Bronchial epithelial cell (primary cell): ENCODE measurements at regions not wholly inside any gene's neighbourhood (a gene's known extent, or its start where the extent isn't known, plus 50 kb on each side); places are given as distances from the start of the nearest gene placed in this dataset.

Experiments used
- DNase-seq: peaks from one replicate; pipeline ENCODE4 v3.0.0-alpha.2; 2010; ENCODE audit warnings: low read depth
- FAIRE-seq: peaks from 2 replicates; lab custom pipeline; 2011; peaks lifted over from hg19 to GRCh38; lab: Jason Lieb, UNC
- H3K27me3 ChIP-seq: 2 replicates; pipeline ENCODE4 v1.5.1; 2011; ENCODE audit warnings: low read length; ENCODE audit not compliant: control insufficient read depth, insufficient read depth
- H3K36me3 ChIP-seq: 2 replicates; pipeline ENCODE4 v1.5.1; 2011; ENCODE audit warnings: low read length; ENCODE audit not compliant: control insufficient read depth, insufficient read depth
- H3K4me3 ChIP-seq: 2 replicates; pipeline ENCODE4 v1.5.1; 2011; ENCODE audit warnings: mild to moderate bottlenecking, low read depth, low read length, control low read depth
- CTCF ChIP-seq: IDR thresholded peaks from 2 replicates; pipeline ENCODE4 v1.5.1; 2011; ENCODE audit warnings: mild to moderate bottlenecking, moderate library complexity, low read length, control low read depth, inconsistent platforms; ENCODE audit not compliant: insufficient read depth, severe bottlenecking

GRCh38 chr4:179292468-179292867, 1850.2 kb upstream of the AGA start:
- no peaks in the 10 kb centered on the region for H3K27me3 ChIP-seq
- no peak for TF ChIP-seq CTCF
- H3K36me3 ChIP-seq: no peaks in the 10 kb centered on the region
- FAIRE-seq (peak; percentile 76), DNase-seq (peak; percentile 18)
- no peak overlapping the region for H3K4me3 ChIP-seq

GRCh38 chr4:179307297-179308136, 1865.3 kb upstream of the AGA start:
- TF ChIP-seq CTCF: peak; percentile 70
- FAIRE-seq (no peak), DNase-seq (peak; percentile 21)
- no peaks in the 10 kb centered on the region for H3K36me3 ChIP-seq
- H3K4me3 ChIP-seq: no peak overlapping the region
- no peaks in the 10 kb centered on the region for H3K27me3 ChIP-seq

GRCh38 chr4:179313823-179314222, 1871.6 kb upstream of the AGA start:
- no peak for TF ChIP-seq CTCF
- no peak for FAIRE-seq
- no peak overlapping the region for H3K4me3 ChIP-seq
- no peak for DNase-seq
- no peaks in the 10 kb centered on the region for H3K27me3 ChIP-seq
- no peaks in the 10 kb centered on the region for H3K36me3 ChIP-seq

GRCh38 chr4:179325181-179325580, 1882.9 kb upstream of the AGA start:
- no peak overlapping the region for H3K4me3 ChIP-seq
- H3K36me3 ChIP-seq: no peaks in the 10 kb centered on the region
- TF ChIP-seq CTCF: no peak
- FAIRE-seq (no peak), DNase-seq (no peak)
- H3K27me3 ChIP-seq: no peaks in the 10 kb centered on the region

GRCh38 chr4:179328627-179329026, 1886.4 kb upstream of the AGA start:
- H3K36me3 ChIP-seq: no peaks in the 10 kb centered on the region
- TF ChIP-seq CTCF: no peak
- no peak overlapping the region for H3K4me3 ChIP-seq
- H3K27me3 ChIP-seq: no peaks in the 10 kb centered on the region
- DNase-seq (no peak), FAIRE-seq (no peak)

GRCh38 chr4:179331362-179331761, 1889.1 kb upstream of the AGA start:
- no peak overlapping the region for H3K4me3 ChIP-seq
- no peak for DNase-seq
- no peaks in the 10 kb centered on the region for H3K27me3 ChIP-seq
- no peak for FAIRE-seq
- TF ChIP-seq CTCF: no peak
- no peaks in the 10 kb centered on the region for H3K36me3 ChIP-seq
